GM12873 (cell line): ENCODE measurements at regions not wholly inside any gene's neighbourhood (a gene's known extent, or its start where the extent isn't known, plus 50 kb on each side); places are given as distances from the start of the nearest gene placed in this dataset.

Experiments
- TF ChIP-seq, protein P1 (sequence below): IDR thresholded peaks from 2 replicates; pipeline ENCODE4 v1.5.1; 2012; ENCODE audit warnings: low read depth, mild to moderate bottlenecking, moderate library complexity, low read length, control low read depth; ENCODE audit not compliant: insufficient read depth; ENCODE audit errors: missing control alignments

DNA sequence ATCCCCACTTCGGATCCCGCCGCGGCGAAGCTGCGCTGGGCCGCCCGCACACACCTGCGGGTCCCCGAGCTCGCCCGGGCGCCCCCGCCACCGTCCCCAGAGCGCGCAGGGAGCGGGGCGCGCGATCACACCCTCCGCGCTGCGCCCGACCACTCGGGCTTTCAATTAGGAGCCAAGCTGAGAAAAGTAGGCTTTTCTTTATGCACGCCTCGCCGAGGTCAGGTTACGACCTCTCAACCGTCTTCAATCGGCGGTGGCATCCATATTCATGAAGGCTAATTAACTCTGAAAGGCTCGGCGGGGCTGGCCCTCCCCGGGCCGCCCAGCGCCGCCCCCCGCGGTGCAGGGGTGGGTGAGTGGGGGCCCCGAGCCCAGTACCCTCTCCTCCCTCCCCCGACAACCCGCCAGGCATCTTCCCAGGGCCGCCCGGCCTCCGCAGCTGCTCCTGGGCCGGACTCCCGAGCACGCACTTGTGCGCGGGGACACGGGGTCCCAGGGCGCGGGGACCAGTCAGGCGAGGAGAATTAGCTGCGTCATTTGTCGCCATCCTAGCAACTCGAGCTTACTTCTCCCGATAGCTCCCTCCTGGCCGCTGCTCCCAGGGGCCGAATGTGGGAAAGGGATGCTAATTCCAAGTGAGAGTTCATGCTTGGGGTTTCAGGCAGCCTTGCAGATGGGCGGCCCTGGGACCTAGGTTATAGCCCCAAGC is 155.5 kb upstream of the LYZL2 start:
- TF ChIP-seq, protein P1, sequence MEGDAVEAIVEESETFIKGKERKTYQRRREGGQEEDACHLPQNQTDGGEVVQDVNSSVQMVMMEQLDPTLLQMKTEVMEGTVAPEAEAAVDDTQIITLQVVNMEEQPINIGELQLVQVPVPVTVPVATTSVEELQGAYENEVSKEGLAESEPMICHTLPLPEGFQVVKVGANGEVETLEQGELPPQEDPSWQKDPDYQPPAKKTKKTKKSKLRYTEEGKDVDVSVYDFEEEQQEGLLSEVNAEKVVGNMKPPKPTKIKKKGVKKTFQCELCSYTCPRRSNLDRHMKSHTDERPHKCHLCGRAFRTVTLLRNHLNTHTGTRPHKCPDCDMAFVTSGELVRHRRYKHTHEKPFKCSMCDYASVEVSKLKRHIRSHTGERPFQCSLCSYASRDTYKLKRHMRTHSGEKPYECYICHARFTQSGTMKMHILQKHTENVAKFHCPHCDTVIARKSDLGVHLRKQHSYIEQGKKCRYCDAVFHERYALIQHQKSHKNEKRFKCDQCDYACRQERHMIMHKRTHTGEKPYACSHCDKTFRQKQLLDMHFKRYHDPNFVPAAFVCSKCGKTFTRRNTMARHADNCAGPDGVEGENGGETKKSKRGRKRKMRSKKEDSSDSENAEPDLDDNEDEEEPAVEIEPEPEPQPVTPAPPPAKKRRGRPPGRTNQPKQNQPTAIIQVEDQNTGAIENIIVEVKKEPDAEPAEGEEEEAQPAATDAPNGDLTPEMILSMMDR: no peak

DNA sequence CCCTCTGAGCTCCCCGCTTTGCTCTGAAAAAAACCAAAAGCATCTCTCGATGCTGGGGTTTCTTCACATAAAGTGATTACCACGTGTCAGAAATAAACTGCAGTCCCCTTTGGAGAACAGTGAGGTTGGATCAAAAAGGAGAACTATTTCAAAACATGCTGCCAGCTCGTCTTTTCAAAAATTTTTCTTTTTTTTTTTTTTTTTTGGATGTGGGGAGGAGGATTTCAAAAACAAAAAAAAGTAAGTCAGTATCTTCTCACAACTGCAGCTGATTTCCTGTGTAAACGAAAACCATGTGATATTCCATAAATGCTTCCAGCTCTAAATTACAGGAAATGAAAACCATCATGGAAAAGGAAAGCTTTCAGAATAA is 155.0 kb upstream of the LYZL2 start:
- TF ChIP-seq, protein P1: no peak

DNA sequence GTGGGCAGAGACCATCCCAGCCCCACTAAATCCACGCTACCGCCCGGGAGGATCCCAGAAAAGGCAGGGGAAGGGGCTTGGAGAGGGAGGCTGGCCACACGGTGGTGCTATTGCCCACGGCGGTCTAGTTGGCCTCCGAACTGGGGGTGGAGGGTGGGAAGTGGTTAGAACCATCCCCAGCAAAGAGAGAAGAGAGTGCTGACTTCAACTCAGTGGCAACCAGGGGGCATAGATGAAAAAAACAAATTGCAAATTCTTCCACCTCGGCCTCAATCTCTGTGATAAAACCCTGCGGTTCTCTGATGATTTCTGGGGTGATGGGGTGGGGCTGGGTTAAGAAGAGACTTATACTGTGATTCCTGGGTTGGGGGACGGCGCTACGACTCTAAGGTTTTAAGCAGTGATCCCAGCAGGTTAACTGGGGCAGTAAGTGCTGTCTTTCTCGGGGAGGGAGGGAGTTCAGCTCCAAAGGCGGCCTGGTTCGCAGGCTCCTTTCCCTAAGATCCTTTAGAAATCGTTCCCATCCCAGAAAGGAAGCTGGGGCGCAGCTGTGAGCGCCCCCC is 154.5 kb upstream of the LYZL2 start:
- TF ChIP-seq, protein P1: peak; percentile 92

DNA sequence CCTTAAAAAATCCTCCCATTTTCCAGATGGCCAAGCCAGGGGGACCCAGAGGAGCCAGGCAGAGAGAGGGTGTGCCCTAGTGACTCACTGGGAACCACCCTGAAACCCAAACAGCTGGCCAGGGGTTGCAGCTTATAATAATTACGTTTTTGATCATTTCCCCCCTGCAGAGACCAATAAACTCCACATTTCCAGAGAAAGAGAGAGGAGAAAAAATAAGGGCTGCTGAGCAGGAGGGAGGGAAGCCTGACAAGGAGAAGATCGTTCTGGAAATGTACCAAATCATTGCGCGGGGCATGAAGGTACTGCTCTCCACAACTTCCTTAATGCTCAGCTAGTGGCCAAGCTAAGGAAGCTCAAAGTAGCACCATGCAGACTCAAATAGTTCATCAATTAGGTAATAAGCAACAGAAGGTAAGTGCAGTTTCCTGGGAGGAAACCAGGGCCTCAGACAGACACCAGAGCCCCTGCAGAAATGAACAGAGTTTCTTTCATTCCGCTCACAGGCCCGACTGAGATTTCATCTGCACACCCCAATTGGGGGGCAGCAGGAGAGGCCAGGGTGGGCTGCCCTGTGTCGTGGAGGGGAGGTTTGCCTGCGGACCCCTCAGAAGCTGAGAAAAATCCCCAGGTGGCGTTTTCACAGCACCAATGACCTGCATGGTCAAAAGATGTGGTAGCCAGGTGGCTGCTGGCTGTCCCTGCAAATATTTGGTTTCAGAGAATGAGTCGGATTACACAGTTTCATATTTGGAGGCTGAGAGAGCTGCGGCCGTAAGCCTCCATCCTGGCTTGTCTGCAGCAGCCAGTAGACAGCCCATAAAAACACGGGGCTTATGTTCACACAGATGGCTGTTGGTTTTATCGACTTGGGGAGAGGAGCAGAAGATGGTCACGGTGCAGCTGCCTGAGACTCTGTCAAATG is 153.2 kb upstream of the LYZL2 start:
- TF ChIP-seq, protein P1: no peak

DNA sequence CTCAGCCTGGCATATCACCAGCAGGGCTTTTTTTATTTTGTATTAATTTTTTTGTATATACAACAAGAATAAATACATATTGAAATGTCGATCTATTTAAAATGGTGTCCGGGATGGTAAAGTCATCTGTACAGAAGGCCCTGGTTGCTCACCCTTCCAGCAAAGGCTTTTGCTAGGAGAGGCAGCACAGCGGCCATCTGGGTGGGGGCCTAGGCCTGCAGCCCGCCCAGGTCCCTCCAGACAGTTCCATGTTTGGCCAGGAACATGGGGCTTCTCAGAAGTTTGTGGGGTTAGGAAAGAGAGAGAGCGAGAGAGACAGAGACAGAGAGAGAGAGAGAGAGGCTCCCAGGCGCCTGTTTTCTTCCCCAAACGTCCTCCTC is 152.6 kb upstream of the LYZL2 start:
- TF ChIP-seq, protein P1: no peak

DNA sequence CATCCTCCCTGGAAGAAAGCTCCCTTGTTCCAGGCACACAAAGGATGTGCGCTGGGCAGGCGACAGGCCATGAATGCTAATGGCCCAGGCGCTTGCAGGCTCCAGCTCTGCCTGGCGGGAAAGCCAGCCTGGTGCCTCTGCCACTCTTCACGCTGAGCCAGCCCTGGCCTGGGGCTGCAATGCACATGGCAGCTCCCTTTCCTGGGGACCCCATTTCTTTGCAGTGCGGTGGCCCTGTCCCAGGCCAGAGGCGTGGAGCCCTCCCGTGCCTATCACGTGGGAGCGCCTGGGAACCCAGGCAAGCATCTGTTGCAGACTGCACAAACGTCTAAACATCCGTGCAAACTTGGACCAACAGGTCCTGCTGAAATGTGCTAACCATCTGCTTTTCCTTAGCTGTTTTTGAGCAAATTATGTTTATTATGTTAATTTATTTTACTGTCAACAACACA is 152.1 kb upstream of the LYZL2 start:
- TF ChIP-seq, protein P1: no peak

DNA sequence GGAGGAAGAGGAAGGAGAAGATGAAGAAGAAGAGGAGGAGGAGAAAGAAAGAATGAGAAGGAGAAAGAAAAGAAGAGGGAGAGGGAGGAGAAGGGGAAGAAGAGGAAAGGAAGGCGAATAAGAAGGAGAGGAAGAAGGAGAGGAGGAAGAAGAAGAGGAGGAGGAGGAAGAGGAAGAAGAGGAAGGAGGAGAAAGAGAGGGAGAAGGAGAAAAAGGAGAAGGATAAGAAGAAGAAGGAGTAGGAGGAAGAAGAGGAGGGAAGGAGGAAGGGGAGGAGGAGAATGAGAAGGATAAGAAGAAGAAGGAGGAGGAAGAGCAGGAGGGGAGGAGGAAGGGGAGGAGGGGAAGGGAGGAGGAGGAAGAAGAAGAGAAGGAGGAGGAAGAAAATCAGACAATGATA is 149.2 kb upstream of the LYZL2 start:
- TF ChIP-seq, protein P1: no peak
